AG09319 (cell line): ENCODE measurements at regions not wholly inside any gene's neighbourhood (a gene's known extent, or its start where the extent isn't known, plus 50 kb on each side); places are given as distances from the start of the nearest gene placed in this dataset.
"Not testable (repeated sequence)": the region's sequence is repeated elsewhere in the genome, so short reads cannot be mapped to it uniquely, and the experiment has no call there.

Experiments used
- DNase-seq: peaks from one replicate; pipeline ENCODE4 v3.0.0-alpha.2; 2010; ENCODE audit warnings: low read depth; ENCODE audit errors: extremely low read depth
- TF ChIP-seq, protein P1 (sequence below): IDR thresholded peaks from 2 replicates; pipeline ENCODE4 v1.5.1; 2011; ENCODE audit warnings: low read depth, mild to moderate bottlenecking, inconsistent platforms, low read length, moderate library complexity

DNA sequence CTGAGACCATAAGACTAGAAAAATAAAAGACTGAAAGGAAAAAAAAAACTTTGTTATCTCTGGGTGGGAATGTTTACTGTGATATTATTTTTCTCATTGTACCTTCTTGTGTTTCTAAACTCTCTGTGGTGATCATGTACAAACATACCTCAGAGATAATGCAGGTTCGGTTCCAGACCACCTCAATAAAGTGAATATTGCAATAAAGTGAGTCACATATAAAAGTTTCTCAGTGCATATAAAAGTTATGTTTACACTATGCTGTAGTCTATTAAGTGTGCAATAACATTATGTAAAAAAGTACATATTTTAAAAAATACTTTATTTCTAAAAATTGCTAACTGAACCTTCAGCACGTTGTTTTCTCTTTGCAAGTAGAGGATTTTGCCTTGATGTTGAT lies 137.5 kb downstream of the CENPF start:
- no peak for DNase-seq
- TF ChIP-seq, protein P1, sequence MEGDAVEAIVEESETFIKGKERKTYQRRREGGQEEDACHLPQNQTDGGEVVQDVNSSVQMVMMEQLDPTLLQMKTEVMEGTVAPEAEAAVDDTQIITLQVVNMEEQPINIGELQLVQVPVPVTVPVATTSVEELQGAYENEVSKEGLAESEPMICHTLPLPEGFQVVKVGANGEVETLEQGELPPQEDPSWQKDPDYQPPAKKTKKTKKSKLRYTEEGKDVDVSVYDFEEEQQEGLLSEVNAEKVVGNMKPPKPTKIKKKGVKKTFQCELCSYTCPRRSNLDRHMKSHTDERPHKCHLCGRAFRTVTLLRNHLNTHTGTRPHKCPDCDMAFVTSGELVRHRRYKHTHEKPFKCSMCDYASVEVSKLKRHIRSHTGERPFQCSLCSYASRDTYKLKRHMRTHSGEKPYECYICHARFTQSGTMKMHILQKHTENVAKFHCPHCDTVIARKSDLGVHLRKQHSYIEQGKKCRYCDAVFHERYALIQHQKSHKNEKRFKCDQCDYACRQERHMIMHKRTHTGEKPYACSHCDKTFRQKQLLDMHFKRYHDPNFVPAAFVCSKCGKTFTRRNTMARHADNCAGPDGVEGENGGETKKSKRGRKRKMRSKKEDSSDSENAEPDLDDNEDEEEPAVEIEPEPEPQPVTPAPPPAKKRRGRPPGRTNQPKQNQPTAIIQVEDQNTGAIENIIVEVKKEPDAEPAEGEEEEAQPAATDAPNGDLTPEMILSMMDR, result no peak

- TF ChIP-seq, protein P1, result no peak
- no peak for DNase-seq
These were observed 144.1 kb downstream of the CENPF start for GRCh38 chr1:214747050-214747635.

GRCh38 chr1:214753236-214753852 lies 150.3 kb downstream of the CENPF start:
- TF ChIP-seq, protein P1, result no peak
- DNase-seq, result no peak

GRCh38 chr1:214761030-214761429 lies 158.0 kb downstream of the CENPF start:
- DNase-seq, result no peak
- TF ChIP-seq, protein P1, result no peak

DNA sequence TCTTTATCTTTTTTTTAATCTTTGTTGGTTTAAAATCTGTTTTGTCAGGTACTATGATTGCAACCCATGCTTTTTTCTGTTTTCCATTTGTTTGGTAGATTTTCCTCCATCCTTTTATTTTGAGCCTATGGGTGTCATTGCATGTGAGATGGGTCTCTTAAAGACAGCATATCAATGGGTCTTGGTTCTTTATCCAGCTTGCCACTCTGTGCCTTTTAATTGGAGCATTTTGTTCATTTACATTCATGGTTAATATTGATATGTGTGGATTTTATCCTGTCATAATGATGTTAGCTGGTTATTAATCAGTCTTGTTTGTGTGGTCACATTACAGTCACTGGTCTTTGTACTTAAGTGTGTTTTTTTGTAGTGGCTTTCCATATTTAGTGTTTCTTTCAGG lies 159.9 kb downstream of the CENPF start:
- TF ChIP-seq, protein P1, result no peak
- DNase-seq, result no peak

GRCh38 chr1:214764502-214764901 lies 161.5 kb downstream of the CENPF start:
- DNase-seq, result no peak
- TF ChIP-seq, protein P1, result no peak

GRCh38 chr1:214767221-214767620 lies 164.2 kb downstream of the CENPF start:
- DNase-seq, result no peak
- TF ChIP-seq, protein P1, result no peak

GRCh38 chr1:214769666-214770065 lies 166.7 kb downstream of the CENPF start:
- not testable (repeated sequence) for DNase-seq
